HCT116 (cell line): ENCODE measurements at regions not wholly inside any gene's neighbourhood (a gene's known extent, or its start where the extent isn't known, plus 50 kb on each side); places are given as distances from the start of the nearest gene placed in this dataset.

Experiments
- ATAC-seq: fragments of 200-7000 bp; cut with Tn5 transposase; 2 replicates; pipeline ENCODE4 v1.9.1; 2020; ENCODE audit warnings: mild to moderate bottlenecking, moderate library complexity
- BruUV-seq: library from RNA; stranded (reverse); fragments of 400-500 nt; replicated peaks from 2 replicates; lab custom pipeline; 2021; lab: Mats Ljungman, UMichigan
- CTCF ChIA-PET: fragments of 300-600 bp; sonication (Branson Sonifier 250); formaldehyde crosslinking; loops from one replicate; lab custom pipeline; 2021; ENCODE audit warnings: antibody characterized with exemption; lab: Charles Lee
- POLR2A ChIA-PET: fragments of 300-600, 350-600 bp; sonication (Branson Sonifier 250); formaldehyde crosslinking; loops from one replicate; lab custom pipeline; 2021; ENCODE audit warnings: antibody characterized with exemption; lab: Charles Lee
- RAD21 ChIA-PET, 2 experiments: fragments of 300-600 bp; sonication (Branson Sonifier 250); formaldehyde crosslinking; loops; one replicate each; lab custom pipeline; 2023; ENCODE audit warnings: low total read pairs in 2 of 2; ENCODE audit not compliant: uncharacterized antibody in 2 of 2, unreplicated experiment in 2 of 2, low non-redundant PET in 1 of 2; lab: Charles Lee
- DNase-seq: peaks from one replicate; pipeline ENCODE4 v3.0.0-alpha.2; 2010; ENCODE audit warnings: low read depth, low spot score
- H2AFZ ChIP-seq: fragments of 200-600 bp; shearing (Covaris generic), sonication (generic); 2 replicates; pipeline ENCODE4 v1.6.1; 2017; ENCODE audit warnings: low read depth, mixed run types, mixed read lengths, antibody characterized with exemption, low read length; ENCODE audit not compliant: poor library complexity, severe bottlenecking
- H3K27ac ChIP-seq: 2 replicates; pipeline ENCODE4 v1.5.1; 2012; ENCODE audit warnings: low read depth, low read length
- H3K27me3 ChIP-seq: fragments of 200-600 bp; sonication (generic); 2 replicates; pipeline ENCODE4 v1.6.1; 2016; ENCODE audit warnings: mixed run types, low read length, mixed read lengths; ENCODE audit not compliant: insufficient read depth
- H3K36me3 ChIP-seq, 2 experiments: fragments of 200-500 bp in 1 of 2; fragments of 200-600 bp in 1 of 2; sonication (Bioruptor generic) in 1 of 2; sonication (generic) in 1 of 2; 2 replicates each; pipeline versions ENCODE4 v1.5.1 to v1.6.1; 2014 to 2016; ENCODE audit warnings: low read length in 2 of 2, inconsistent platforms in 1 of 2, mixed read lengths in 1 of 2, mixed run types in 1 of 2; ENCODE audit not compliant: insufficient read depth in 2 of 2, control insufficient read depth in 1 of 2
- H3K4me1 ChIP-seq, 2 experiments: fragments of 200-600 bp in 1 of 2; sonication (generic) in 1 of 2; 2 replicates each; pipeline versions ENCODE4 v1.5.1 to v1.6.1; 2012 to 2017; ENCODE audit warnings: low read length in 2 of 2, inconsistent platforms in 1 of 2, mild to moderate bottlenecking in 1 of 2, mixed read lengths in 1 of 2, mixed run types in 1 of 2, moderate library complexity in 1 of 2; ENCODE audit not compliant: insufficient read depth in 2 of 2, control insufficient read depth in 1 of 2
- H3K4me2 ChIP-seq: fragments of 200-600 bp; sonication (generic); 2 replicates; pipeline ENCODE4 v1.6.1; 2017; ENCODE audit warnings: mixed run types, low read length, mixed read lengths
- H3K4me3 ChIP-seq, 2 experiments: fragments of 200-600 bp in 1 of 2; sonication (generic) in 1 of 2; replicated peaks in 1 of 2; 2 replicates each; pipeline ENCODE4 v1.5.1; 2011 to 2016; ENCODE audit warnings: low read length in 2 of 2, control low read depth in 1 of 2, low read depth in 1 of 2, mild to moderate bottlenecking in 1 of 2, mixed read lengths in 1 of 2, mixed run types in 1 of 2
- H3K79me2 ChIP-seq: fragments of 200-600 bp; sonication (generic); 2 replicates; pipeline ENCODE4 v1.6.1; 2017; ENCODE audit warnings: mild to moderate bottlenecking, mixed run types, low read length, moderate library complexity, mixed read lengths; ENCODE audit not compliant: insufficient read depth
- H3K9ac ChIP-seq: fragments of 200-600 bp; sonication (generic); 2 replicates; pipeline ENCODE4 v1.6.1; 2016; ENCODE audit warnings: low read length, mixed read lengths
- H3K9me2 ChIP-seq: fragments of 200-600 bp; sonication (generic), shearing (Covaris generic); 2 replicates; pipeline ENCODE4 v1.6.1; 2017; ENCODE audit warnings: mixed run types, mild to moderate bottlenecking, moderate library complexity; ENCODE audit not compliant: insufficient read depth
- H3K9me3 ChIP-seq, 2 experiments: fragments of 200-500 bp in 1 of 2; fragments of 200-600 bp in 1 of 2; sonication (Bioruptor generic) in 1 of 2; sonication (generic) in 1 of 2; 2 replicates each; pipeline ENCODE4 v1.6.1; 2014 to 2017; ENCODE audit warnings: low read length in 2 of 2, mixed read lengths in 2 of 2, inconsistent platforms in 1 of 2, low read depth in 1 of 2, mild to moderate bottlenecking in 1 of 2, mixed run types in 1 of 2, moderate library complexity in 1 of 2; ENCODE audit not compliant: control insufficient read depth in 1 of 2, insufficient read depth in 1 of 2
- H4K20me1 ChIP-seq: fragments of 200-600 bp; sonication (generic), shearing (Covaris generic); 2 replicates; pipeline ENCODE4 v1.6.1; 2017; ENCODE audit warnings: mixed run types, mild to moderate bottlenecking, moderate library complexity; ENCODE audit not compliant: insufficient read depth
- EGR1 ChIP-seq: IDR thresholded peaks from 2 replicates; pipeline ENCODE4 v1.6.1; 2012; ENCODE audit warnings: low read depth
- EZH2 ChIP-seq: fragments of 200-600 bp; sonication (generic); IDR thresholded peaks from 2 replicates; pipeline ENCODE4 v1.6.1; 2017; ENCODE audit warnings: antibody characterized with exemption, mixed run types
- EZH2phosphoT487 ChIP-seq: fragments of 200-600 bp; IDR thresholded peaks from 2 replicates; pipeline ENCODE4 v1.6.1; 2018; ENCODE audit warnings: antibody characterized with exemption, borderline replicate concordance
- FOSL1 ChIP-seq: IDR thresholded peaks from 2 replicates; pipeline ENCODE4 v1.6.1; 2012; ENCODE audit warnings: low read depth
- JUND ChIP-seq: IDR thresholded peaks from 2 replicates; pipeline ENCODE4 v1.6.1; 2012
- SP1 ChIP-seq: IDR thresholded peaks from 2 replicates; pipeline ENCODE4 v1.6.1; 2012; ENCODE audit warnings: low read depth
- YY1 ChIP-seq: IDR thresholded peaks from 2 replicates; pipeline ENCODE4 v1.6.1; 2011; ENCODE audit warnings: low read length, low read depth, moderate library complexity, mild to moderate bottlenecking; ENCODE audit not compliant: insufficient replicate concordance; ENCODE audit errors: extremely low read depth
- ZFX ChIP-seq: fragments of 450-650 bp; IDR thresholded peaks from 2 replicates; pipeline ENCODE4 v1.6.1; 2017
- ZNF274 ChIP-seq: fragments of 200-500 bp; sonication (Bioruptor generic); IDR thresholded peaks from 2 replicates; pipeline ENCODE4 v1.6.1; 2014; ENCODE audit warnings: mild to moderate bottlenecking, low read depth, low read length, inconsistent platforms
- intact Hi-C: fragments of 100-400 bp; cut with micrococcal nuclease; formaldehyde crosslinking; loops from 2 replicates; pipeline ENCODE4 v1.10.0; 2022
- TF ChIP-seq, protein P1 (sequence below): IDR thresholded peaks from 2 replicates; pipeline ENCODE4 v1.6.1; 2012; ENCODE audit warnings: low read depth

DNA sequence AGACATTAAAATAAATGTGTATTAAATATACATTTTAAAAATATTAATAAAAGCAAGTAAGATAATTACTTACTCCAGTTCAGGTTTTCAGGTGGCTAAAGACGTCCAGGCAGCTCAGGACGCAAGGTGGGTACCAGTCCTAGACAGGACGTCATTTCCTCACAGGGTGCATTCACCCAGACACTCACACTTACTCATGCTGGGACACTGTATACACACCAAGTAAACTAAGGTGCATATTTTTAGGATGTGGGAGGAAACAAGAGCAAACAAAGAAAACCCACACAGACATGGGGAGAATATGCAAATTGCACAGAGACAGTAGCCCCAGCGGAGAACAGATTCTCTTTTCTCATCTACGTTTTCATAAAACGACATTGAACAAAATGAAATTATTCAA is 457.9 kb downstream of the BRINP3 start:
- no peaks in the 10 kb centered on the region for H3K79me2 ChIP-seq
- BruUV-seq: no TSS peak
- H3K27me3 ChIP-seq: no peaks in the 10 kb centered on the region
- ChIA-PET RAD21 (no interaction called here), CTCF (no interaction called here), POLR2A (no interaction called here)
- no peaks in the 10 kb centered on the region for H3K9me3 ChIP-seq
- no peak for DNase-seq
- H3K4me2 ChIP-seq: no peak overlapping the region
- H3K27ac ChIP-seq: no peak overlapping the region
- H3K36me3 ChIP-seq: no peaks in the 10 kb centered on the region
- peaks cover 0 to 5% of the 10 kb centered on the region in 2 experiments; a peak in 2 of 4 replicates for H3K4me1 ChIP-seq
- H3K9me2 ChIP-seq: no peaks in the 10 kb centered on the region; the same call in 1 of the 2 replicates
- H4K20me1 ChIP-seq: no peaks in the 10 kb centered on the region
- no peak overlapping the region for H2AFZ ChIP-seq
- no peak overlapping the region for H3K9ac ChIP-seq
- H3K4me3 ChIP-seq: no peak overlapping the region
- no peak for TF ChIP-seq ZNF274
- TF ChIP-seq ZFX: no peak
- TF ChIP-seq YY1: no peak
- TF ChIP-seq EZH2phosphoT487: no peak
- TF ChIP-seq, protein P1, sequence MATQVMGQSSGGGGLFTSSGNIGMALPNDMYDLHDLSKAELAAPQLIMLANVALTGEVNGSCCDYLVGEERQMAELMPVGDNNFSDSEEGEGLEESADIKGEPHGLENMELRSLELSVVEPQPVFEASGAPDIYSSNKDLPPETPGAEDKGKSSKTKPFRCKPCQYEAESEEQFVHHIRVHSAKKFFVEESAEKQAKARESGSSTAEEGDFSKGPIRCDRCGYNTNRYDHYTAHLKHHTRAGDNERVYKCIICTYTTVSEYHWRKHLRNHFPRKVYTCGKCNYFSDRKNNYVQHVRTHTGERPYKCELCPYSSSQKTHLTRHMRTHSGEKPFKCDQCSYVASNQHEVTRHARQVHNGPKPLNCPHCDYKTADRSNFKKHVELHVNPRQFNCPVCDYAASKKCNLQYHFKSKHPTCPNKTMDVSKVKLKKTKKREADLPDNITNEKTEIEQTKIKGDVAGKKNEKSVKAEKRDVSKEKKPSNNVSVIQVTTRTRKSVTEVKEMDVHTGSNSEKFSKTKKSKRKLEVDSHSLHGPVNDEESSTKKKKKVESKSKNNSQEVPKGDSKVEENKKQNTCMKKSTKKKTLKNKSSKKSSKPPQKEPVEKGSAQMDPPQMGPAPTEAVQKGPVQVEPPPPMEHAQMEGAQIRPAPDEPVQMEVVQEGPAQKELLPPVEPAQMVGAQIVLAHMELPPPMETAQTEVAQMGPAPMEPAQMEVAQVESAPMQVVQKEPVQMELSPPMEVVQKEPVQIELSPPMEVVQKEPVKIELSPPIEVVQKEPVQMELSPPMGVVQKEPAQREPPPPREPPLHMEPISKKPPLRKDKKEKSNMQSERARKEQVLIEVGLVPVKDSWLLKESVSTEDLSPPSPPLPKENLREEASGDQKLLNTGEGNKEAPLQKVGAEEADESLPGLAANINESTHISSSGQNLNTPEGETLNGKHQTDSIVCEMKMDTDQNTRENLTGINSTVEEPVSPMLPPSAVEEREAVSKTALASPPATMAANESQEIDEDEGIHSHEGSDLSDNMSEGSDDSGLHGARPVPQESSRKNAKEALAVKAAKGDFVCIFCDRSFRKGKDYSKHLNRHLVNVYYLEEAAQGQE: no peak
- TF ChIP-seq, all 23 proteins: peak for 0
- ATAC-seq: no peak
- intact Hi-C loops: no loop called here

DNA sequence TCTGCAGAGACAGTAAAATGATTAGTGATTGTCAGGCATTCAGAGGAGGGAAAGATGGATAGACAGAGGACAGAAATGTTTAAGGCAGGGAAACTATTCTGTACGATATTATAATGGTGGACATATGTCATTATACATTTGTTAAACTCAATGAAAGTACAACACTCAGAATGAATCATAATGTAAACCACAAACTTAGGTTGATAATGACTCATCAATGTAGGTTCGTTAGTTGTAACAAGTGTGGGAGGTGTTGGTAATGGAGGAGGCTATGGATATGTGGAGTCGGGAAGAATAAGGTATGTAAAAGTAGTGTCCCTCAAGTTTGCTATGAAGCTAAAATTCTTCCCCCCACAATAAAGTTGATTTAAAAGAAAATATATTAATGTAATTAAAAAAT is 455.0 kb downstream of the BRINP3 start:
- ATAC-seq (no peak), DNase-seq (peak; percentile 10)
- RAD21 ChIA-PET: no interaction called here
- no peak overlapping the region for H3K9ac ChIP-seq
- H3K9me3 ChIP-seq: no peaks in the 10 kb centered on the region
- H2AFZ ChIP-seq: peak overlapping the region; percentile 78
- BruUV-seq: no TSS peak
- no peaks in the 10 kb centered on the region for H4K20me1 ChIP-seq
- peak overlapping the region; percentile 27; the same call in 1 of the 2 replicates for H3K4me2 ChIP-seq
- CTCF ChIA-PET: no interaction called here
- TF ChIP-seq SP1 (0 out of 2 replicates have a peak, but pooled peaks have one; percentile 12), JUND (peak; percentile 53), EGR1 (0 out of 2 replicates have a peak, but pooled peaks have one; percentile 13), FOSL1 (peak; percentile 61), EZH2 (no peak)
- H3K27ac ChIP-seq: no peak overlapping the region
- no peak overlapping the region for H3K4me3 ChIP-seq
- H3K79me2 ChIP-seq: no peaks in the 10 kb centered on the region
- POLR2A ChIA-PET: no interaction called here
- intact Hi-C loops: no loop called here
- H3K9me2 ChIP-seq: no peaks in the 10 kb centered on the region; the same call in 1 of the 2 replicates
- H3K27me3 ChIP-seq: no peaks in the 10 kb centered on the region
- no peaks in the 10 kb centered on the region for H3K36me3 ChIP-seq
- peaks cover 0 to 5% of the 10 kb centered on the region in 2 experiments; a peak in 2 of 4 replicates for H3K4me1 ChIP-seq
